Fibroblast of lung (primary cell): ENCODE measurements at regions not wholly inside any gene's neighbourhood (a gene's known extent, or its start where the extent isn't known, plus 50 kb on each side); places are given as distances from the start of the nearest gene placed in this dataset.

ENCODE experiments used
- DNase-seq, 2 donors: peaks; one replicate each; pipeline versions ENCODE4 v3.0.0 to v3.0.0-alpha.2; 2010; ENCODE audit warnings: low read depth in 2 of 2
- H2AFZ ChIP-seq: 2 replicates; pipeline ENCODE4 v1.5.1; 2012; ENCODE audit warnings: low read length, control low read depth, inconsistent platforms
- H3K27ac ChIP-seq: 2 replicates; pipeline ENCODE4 v1.5.1; 2011; ENCODE audit warnings: low read length, control low read depth; ENCODE audit not compliant: insufficient read depth
- H3K27me3 ChIP-seq: 2 replicates; pipeline ENCODE4 v1.5.1; 2011; ENCODE audit warnings: mild to moderate bottlenecking, low read length; ENCODE audit not compliant: control insufficient read depth, insufficient read depth
- H3K36me3 ChIP-seq: 2 replicates; pipeline ENCODE4 v1.5.1; 2011; ENCODE audit warnings: low read length; ENCODE audit not compliant: control insufficient read depth, insufficient read depth
- H3K4me1 ChIP-seq: 2 replicates; pipeline ENCODE4 v1.5.1; 2011; ENCODE audit warnings: low read length; ENCODE audit not compliant: control insufficient read depth, insufficient read depth; ENCODE audit errors: extremely low read depth
- H3K4me2 ChIP-seq: 2 replicates; pipeline ENCODE4 v1.5.1; 2011; ENCODE audit warnings: low read length, control low read depth; ENCODE audit not compliant: insufficient read depth; ENCODE audit errors: extremely low read depth
- H3K4me3 ChIP-seq, 4 experiments: fragments of 200-600 bp in 1 of 4; sonication (generic) in 1 of 4; replicated peaks in 1 of 4; 2 replicates each; pipeline ENCODE4 v1.5.1; 2011 to 2016; ENCODE audit warnings: low read length in 4 of 4, low read depth in 3 of 4, mild to moderate bottlenecking in 3 of 4, control low read depth in 2 of 4, inconsistent platforms in 1 of 4, mixed read lengths in 1 of 4; ENCODE audit not compliant: insufficient read depth in 1 of 4; ENCODE audit errors: control extremely low read depth in 1 of 4
- H3K79me2 ChIP-seq: 2 replicates; pipeline ENCODE4 v1.5.1; 2012; ENCODE audit warnings: mild to moderate bottlenecking, low read length, inconsistent platforms; ENCODE audit not compliant: control insufficient read depth, insufficient read depth
- H3K9ac ChIP-seq: 2 replicates; pipeline ENCODE4 v1.5.1; 2011; ENCODE audit warnings: mild to moderate bottlenecking, low read length, control low read depth; ENCODE audit not compliant: insufficient read depth
- H3K9me3 ChIP-seq: 2 replicates; pipeline ENCODE4 v1.5.1; 2012; ENCODE audit warnings: low read depth, low read length; ENCODE audit not compliant: control insufficient read depth, insufficient read depth
- H4K20me1 ChIP-seq: 2 replicates; pipeline ENCODE4 v1.5.1; 2011; ENCODE audit warnings: low read length; ENCODE audit not compliant: control insufficient read depth, insufficient read depth; ENCODE audit errors: extremely low read depth
- CTCF ChIP-seq, 2 donors: IDR thresholded peaks in 1 of 2; conservative IDR thresholded peaks in 1 of 2; 1 replicate in 1 of 2; 2 replicates in 1 of 2; pipeline ENCODE4 v1.5.1; 2011 to 2012; ENCODE audit warnings: low read length in 2 of 2, control low read depth in 1 of 2, inconsistent platforms in 1 of 2, low read depth in 1 of 2, mild to moderate bottlenecking in 1 of 2
- EZH2 ChIP-seq: IDR thresholded peaks from 2 replicates; pipeline ENCODE4 v1.5.1; 2012; ENCODE audit warnings: low read length, control low read depth, mild to moderate bottlenecking; ENCODE audit errors: missing control alignments

- H3K36me3 ChIP-seq: no peaks in the 10 kb centered on the region
- H4K20me1 ChIP-seq: no peaks in the 10 kb centered on the region
- no peak for DNase-seq
- no peaks in the 10 kb centered on the region for H3K9me3 ChIP-seq
- no peaks in the 10 kb centered on the region for H3K27me3 ChIP-seq
- H3K79me2 ChIP-seq: no peaks in the 10 kb centered on the region
- no peaks in the 10 kb centered on the region for H3K4me1 ChIP-seq
- no peak overlapping the region for H3K4me3 ChIP-seq
- no peak overlapping the region for H2AFZ ChIP-seq
- TF ChIP-seq EZH2 (no peak), CTCF (conservative IDR thresholded peaks at IDR 0.05 in 1 of 2, IDR thresholded peaks at IDR 0.05 in 1 of 2; ENCODE audit: low read depth in 1 of 2, low read length in 2 of 2) (no peak)
- no peak overlapping the region for H3K4me2 ChIP-seq
- no peak overlapping the region for H3K9ac ChIP-seq
- H3K27ac ChIP-seq: no peak overlapping the region
Measured at GRCh38 chrX:116823677-116824076, 360.9 kb upstream of the CT83 start.

- Histone ChIP-seq H3K36me3 (no peaks in the 10 kb centered on the region), H3K4me3 (no peak overlapping the region), H2AFZ (no peak overlapping the region), H3K79me2 (no peaks in the 10 kb centered on the region), H3K9me3 (no peaks in the 10 kb centered on the region), H3K4me1 (no peaks in the 10 kb centered on the region), H3K9ac (no peak overlapping the region), H4K20me1 (no peaks in the 10 kb centered on the region), H3K4me2 (no peak overlapping the region), H3K27ac (no peak overlapping the region), H3K27me3 (no peaks in the 10 kb centered on the region)
- no peak for DNase-seq
- TF ChIP-seq CTCF (conservative IDR thresholded peaks at IDR 0.05 in 1 of 2, IDR thresholded peaks at IDR 0.05 in 1 of 2; ENCODE audit: low read depth in 1 of 2, low read length in 2 of 2): no peak
- TF ChIP-seq EZH2: no peak
Measured at GRCh38 chrX:116806288-116806802, 343.6 kb upstream of the CT83 start.

GRCh38 chrX:116801943-116802342, 339.2 kb upstream of the CT83 start:
- no peak overlapping the region for H3K9ac ChIP-seq
- no peak overlapping the region for H3K4me3 ChIP-seq
- H3K79me2 ChIP-seq: no peaks in the 10 kb centered on the region
- H3K27ac ChIP-seq: no peak overlapping the region
- no peaks in the 10 kb centered on the region for H4K20me1 ChIP-seq
- no peak for TF ChIP-seq EZH2
- TF ChIP-seq CTCF (conservative IDR thresholded peaks at IDR 0.05 in 1 of 2, IDR thresholded peaks at IDR 0.05 in 1 of 2; ENCODE audit: low read depth in 1 of 2, low read length in 2 of 2): no peak
- no peaks in the 10 kb centered on the region for H3K27me3 ChIP-seq
- no peaks in the 10 kb centered on the region for H3K4me1 ChIP-seq
- DNase-seq: no peak
- H3K4me2 ChIP-seq: no peak overlapping the region
- H2AFZ ChIP-seq: no peak overlapping the region
- H3K36me3 ChIP-seq: no peaks in the 10 kb centered on the region
- H3K9me3 ChIP-seq: no peaks in the 10 kb centered on the region
